ENCODE measurements at regions not wholly inside any gene's neighbourhood (a gene's known extent, or its start where the extent isn't known, plus 50 kb on each side); places are given as distances from the start of the nearest gene placed in this dataset.

DNA sequence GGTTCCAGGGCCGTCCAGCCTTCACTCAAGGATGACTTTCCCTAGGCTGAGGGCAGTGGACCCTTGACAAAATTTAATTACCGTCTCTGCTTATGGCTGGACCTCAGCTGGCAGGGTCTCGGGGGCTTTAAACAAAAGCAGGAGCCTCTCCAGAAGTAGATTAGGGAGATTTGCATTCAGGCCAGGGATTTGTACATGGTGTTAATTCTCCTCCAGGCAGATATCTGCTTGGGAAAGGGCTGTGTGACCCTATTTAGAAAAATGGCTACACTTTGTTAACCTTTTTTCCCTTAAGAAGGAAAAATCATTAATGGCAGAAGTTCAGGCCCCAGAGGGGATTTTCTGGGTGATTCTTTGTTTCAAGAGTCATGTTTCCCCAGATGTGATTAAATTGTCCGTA, 329.1 kb upstream of the C2CD4B start:
- no peak for TF ChIP-seq ZNF274 (IDR thresholded peaks at IDR 0.05; ENCODE audit: low read depth, low read length)
- no peak overlapping the region for H3K4me3 ChIP-seq (ENCODE audit: low read length)

DNA sequence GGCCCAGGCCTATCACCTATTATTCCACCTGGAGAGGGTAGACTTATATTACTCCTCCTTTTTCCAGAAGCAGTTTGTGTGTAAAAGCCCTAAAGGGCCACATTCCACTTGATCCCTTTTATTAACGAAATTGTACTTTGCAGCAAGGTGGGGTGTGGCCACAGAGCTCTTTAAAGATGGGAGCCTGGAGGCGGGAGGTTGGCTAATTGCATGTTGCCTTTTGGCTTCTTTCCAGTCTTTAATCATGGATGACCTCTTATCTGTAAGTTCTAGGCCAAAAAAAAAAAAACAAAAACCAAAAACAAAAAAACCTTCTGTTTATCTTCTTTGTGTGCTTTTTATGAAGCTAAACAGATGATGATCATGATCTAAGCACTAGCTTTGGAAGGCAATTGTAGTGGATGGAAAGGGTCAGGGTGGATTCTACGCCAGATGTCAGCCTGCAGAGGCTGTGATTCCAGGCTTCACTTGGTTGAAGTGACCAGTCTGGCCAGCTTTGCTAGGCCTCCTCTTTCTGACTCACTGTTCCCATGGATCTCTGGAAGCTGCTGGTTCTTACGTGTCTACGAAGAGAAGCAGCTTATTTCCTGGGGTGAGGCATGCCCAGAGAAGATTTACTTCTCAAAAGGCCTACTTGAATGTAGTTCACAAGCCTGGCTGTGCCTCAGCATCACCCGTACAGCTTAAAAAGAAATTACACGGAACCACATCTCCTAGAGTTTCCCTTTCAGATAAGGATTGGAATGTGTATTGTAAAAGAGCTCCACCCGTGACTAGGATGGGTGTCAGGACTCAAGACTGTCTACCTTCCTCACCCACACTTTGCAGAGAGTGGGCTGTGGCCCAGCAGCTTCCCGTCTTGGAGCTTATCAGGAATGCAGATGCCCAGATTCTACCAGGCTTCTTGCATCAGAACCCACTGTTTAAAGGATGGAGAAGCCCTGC, 330.9 kb upstream of the C2CD4B start:
- H3K4me3 ChIP-seq (ENCODE audit: low read length), result no peak overlapping the region
- TF ChIP-seq ZNF274 (IDR thresholded peaks at IDR 0.05; ENCODE audit: low read depth, low read length), result no peak

DNA sequence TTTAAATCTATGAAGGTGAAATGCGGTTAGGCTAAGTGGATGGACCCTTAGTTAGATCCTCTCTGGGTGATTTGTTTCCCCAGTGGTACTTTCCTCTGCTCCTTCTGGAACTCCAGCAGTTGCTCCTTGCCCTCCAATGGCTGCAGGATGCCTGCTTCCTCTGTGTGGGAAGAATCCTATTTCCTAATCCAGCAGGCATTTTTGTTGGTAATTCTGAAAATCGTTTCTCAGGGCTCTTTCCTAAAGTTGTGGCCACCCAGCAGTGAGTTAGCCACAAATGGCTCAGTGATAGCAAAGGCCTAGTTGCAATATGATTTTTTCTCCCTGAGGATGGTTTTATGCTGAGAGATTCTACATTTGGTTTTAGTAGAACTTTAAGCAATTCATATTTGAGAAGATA, 332.3 kb upstream of the C2CD4B start:
- no peak overlapping the region for H3K4me3 ChIP-seq (ENCODE audit: low read length)
- no peak for TF ChIP-seq ZNF274 (IDR thresholded peaks at IDR 0.05; ENCODE audit: low read depth, low read length)

DNA sequence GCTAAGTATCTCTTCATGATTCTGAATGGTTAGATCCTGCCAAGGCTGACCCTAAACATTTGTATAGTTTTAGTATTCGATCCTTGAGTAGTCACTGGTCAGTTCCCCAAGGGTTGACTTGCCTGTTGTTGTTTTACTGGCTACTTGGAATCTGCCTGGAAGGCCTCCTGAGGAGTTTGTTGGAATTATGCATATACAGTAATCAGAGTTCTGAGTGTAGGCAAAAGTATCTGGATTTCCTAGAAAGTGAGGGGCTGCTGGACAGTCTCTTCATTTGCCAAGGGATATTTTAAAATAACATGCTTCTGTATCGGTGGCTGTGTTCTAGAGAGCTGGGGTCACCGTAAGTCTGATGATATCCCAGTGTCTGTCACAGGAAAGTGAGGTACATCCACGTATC, 333.2 kb upstream of the C2CD4B start:
- no peak overlapping the region for H3K4me3 ChIP-seq (ENCODE audit: low read length)
- TF ChIP-seq ZNF274 (IDR thresholded peaks at IDR 0.05; ENCODE audit: low read depth, low read length), result no peak

DNA sequence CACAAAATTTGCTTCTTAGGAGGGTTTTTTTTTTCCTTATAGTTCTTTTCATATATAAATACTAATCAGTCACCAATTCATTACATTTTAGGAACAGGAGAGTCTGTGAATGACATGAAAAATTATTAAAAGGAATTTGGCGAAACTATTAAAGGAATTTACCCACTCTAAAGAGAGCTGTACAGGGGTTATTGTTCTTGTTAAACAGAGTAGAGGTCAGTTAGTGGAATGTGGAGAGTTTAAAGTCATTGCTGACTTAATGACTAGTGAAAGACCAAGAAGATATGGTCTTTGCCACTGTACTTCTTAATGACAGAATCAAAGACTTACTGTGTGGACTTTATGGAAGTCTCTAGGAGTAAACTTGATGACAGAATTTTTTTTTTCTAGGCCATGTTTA, 333.6 kb upstream of the C2CD4B start:
- H3K4me3 ChIP-seq (ENCODE audit: low read length), result no peak overlapping the region
- TF ChIP-seq ZNF274 (IDR thresholded peaks at IDR 0.05; ENCODE audit: low read depth, low read length), result no peak

DNA sequence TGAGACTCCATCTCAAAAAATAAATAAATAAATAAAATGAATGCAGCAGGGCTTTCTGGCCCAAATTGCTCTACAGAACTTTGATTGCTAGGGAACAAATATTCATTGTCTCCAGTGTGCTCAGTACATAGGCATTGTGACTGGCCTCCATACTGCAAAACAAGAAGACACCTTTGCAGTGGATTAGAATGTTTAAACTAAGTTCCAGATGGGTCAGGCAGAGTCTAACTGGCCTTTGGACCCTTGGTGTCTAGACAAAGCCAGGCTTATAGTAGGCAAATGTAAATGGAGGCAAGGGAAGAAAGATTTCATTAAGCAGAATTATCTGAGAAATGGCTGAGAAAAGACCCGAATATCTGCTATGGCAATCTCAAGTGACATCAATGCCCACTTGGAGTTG, 335.2 kb upstream of the C2CD4B start:
- no peak overlapping the region for H3K4me3 ChIP-seq (ENCODE audit: low read length)
- no peak for TF ChIP-seq ZNF274 (IDR thresholded peaks at IDR 0.05; ENCODE audit: low read depth, low read length)

DNA sequence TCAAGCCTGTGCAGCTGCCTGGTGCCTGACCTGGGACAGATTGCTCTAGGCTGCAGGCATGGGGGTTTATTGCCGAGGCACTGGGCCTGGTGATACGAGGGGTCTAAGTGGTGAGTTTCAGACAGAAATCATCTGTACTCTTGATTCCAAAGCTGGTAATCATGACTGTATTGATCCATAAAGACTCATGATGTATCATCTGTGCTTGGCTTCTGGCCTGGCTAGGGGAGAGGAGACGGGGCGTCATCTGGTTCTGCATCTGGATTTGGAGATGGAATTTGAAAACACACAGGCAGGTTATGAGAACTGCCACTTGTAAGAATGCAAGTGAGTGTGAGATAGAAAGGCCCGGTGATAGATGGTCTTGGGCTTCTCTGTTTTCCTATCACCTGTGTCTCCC, 337.4 kb upstream of the C2CD4B start:
- no peak overlapping the region for H3K4me3 ChIP-seq (ENCODE audit: low read length)

DNA sequence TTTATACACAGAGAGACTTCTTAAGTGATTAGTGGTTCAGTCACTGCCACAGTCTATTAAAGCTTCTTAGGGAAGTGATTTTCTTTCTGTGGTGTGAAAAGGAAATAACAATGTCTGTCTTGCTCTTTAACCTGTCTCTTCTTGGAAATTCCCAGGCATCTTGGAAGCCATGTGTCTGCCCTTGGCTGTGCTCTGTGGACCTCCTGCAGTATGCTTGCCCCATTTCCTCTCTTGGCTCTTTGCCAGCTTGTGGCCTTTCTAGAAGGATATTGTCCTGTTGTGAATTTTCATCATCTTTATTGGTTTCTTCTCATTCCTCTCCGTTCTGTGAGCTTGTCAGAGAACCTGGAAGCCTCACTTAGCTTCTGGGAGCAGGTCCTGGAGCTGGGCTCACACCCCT, 338.4 kb upstream of the C2CD4B start:
- no peak for TF ChIP-seq ZNF274 (IDR thresholded peaks at IDR 0.05; ENCODE audit: low read depth, low read length)
- H3K4me3 ChIP-seq (ENCODE audit: low read length), result no peak overlapping the region

More for the DNA sequence above, 337.4 kb upstream of the C2CD4B start:
- no peak for TF ChIP-seq ZNF274 (IDR thresholded peaks at IDR 0.05; ENCODE audit: low read depth, low read length)

DNA sequence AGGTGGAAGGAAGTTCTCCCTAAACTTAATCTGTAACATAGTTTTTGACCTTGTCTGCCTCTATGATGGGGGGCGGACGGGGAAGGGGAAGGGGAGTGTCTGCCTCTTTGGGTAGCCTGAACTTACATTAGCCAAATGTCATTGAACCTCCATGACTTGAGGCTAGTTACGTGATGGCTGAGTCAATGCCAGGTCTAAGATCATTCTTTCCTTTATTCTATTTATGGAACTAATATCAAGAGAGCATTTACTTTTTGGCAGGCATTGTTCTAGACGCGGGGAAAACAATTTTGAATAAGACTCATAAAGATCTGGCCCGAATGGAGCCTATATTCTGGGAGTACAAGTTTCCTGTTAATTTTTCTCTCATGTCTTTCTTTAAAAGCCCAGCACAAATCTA, 340.7 kb upstream of the C2CD4B start:
- no peak overlapping the region for H3K4me3 ChIP-seq (ENCODE audit: low read length)
- no peak for TF ChIP-seq ZNF274 (IDR thresholded peaks at IDR 0.05; ENCODE audit: low read depth, low read length)

DNA sequence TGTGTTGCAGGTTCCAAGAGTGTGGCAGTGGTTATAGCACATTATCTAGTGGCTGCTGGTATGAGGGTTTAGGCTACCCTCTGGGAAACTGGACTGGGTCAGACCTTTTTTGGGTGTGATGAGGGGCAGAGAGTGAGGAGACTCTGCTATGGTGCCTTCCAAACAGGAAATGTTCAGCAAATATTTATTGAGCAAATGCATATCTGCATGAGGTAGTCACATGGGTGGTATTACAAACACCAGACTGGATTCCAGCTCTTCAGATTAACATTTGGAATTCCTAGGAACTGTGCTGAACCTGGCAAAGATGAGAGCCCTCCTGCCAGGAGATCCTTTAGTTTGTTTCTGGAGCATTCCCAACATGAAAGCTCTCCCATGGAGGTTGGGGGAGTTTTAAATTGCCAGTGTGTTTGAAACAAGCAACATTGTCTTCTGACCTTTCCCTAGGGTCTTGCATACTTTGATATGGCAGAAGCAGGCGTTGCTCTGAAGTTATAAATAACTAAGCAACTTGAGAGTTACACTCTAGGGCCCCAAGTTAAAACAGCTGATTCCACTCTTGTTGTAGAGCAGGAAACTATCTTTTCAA, 341.2 kb upstream of the C2CD4B start:
- TF ChIP-seq ZNF274 (IDR thresholded peaks at IDR 0.05; ENCODE audit: low read depth, low read length), result no peak
- no peak overlapping the region for H3K4me3 ChIP-seq (ENCODE audit: low read length)

DNA sequence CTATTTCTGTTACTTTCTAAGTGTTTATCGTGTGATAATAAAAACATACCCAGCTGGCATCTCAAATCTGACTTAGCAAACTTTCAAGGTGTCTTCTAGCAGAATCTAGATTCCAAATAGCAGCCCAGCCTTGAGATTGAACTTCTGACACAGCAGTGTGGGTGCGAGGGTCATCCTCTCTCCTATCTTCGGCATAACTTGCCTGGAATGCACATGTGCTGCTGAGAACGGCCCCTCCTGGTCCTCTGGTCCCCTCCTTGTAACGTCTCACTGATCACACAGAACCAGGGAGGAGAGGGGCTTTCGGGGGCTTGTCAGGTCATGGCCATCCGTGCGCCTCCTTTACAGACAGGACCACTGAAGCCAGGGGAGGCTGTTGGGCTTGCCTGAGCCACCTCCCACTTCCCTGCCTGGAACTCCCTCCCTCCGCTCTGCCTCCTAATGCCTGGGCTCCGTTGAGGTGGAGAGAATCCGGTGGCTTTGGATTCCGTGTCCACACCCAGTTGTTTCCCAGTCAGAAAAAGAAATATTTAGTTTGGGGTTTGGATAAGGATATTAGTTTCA, 344.4 kb upstream of the C2CD4B start:
- no peak overlapping the region for H3K4me3 ChIP-seq (ENCODE audit: low read length)

DNA sequence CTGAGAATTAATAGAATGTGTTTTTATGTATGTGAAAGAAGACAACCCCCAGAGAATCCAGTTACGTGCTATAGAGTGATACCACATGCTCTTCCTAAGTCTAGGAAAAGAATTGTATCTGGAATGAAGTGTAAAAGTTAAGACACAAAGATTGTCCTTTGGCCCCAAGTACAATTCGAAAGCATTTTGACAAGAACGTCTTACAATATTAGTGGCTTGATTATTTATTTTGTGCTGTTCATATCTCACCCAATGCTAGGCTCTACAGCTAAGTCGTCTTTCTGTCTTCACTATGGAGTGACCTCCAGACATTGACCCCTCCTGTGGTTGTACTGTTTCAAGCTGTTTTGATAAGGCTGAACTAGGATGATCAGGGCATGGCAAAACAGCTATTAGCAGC, 345.7 kb upstream of the C2CD4B start:
- TF ChIP-seq ZNF274 (IDR thresholded peaks at IDR 0.05; ENCODE audit: low read depth, low read length), result no peak
- H3K4me3 ChIP-seq (ENCODE audit: low read length), result no peak overlapping the region

More for the DNA sequence above, 344.4 kb upstream of the C2CD4B start:
- TF ChIP-seq ZNF274 (IDR thresholded peaks at IDR 0.05; ENCODE audit: low read depth, low read length), result no peak

DNA sequence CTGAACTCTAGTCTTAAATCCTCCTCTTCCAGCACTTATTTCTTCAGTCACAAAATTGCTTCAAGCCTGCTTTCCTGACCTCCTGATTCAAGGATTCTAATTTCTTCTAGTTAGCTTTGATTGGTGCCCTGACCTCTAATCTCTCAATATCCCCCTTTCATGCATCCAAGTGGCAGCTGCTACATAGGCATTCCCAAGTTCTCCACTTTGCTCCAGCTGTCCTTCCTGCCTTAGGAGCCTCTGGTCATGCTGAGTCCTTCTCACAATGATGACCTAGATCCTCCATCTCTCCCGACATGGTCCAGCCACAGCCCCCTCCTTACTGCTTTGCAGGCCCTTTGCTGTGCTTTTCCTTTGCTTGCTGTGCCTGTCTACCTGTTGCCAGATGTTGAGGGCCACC, 347.8 kb upstream of the C2CD4B start:
- TF ChIP-seq ZNF274 (IDR thresholded peaks at IDR 0.05; ENCODE audit: low read depth, low read length), result no peak
- H3K4me3 ChIP-seq (ENCODE audit: low read length), result no peak overlapping the region

DNA sequence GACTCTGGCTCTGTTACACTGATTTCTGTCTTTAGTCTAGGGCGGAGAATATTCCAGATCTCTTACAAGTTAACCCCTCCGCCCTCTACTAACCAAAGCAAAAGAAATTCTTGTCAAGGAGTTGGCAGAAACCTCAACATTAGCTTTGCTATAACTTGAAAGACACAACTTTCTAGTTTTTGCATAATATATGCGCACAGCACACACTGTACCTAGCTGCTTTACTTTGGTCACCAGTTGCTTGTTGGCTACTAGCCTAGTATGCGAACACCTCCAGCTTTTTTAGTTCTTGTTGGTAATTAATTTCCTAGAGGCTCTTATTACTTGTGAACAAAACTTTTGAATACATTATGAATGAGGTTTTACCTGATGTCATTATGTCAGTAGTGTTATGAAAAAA, 348.8 kb upstream of the C2CD4B start:
- no peak for TF ChIP-seq ZNF274 (IDR thresholded peaks at IDR 0.05; ENCODE audit: low read depth, low read length)
- H3K4me3 ChIP-seq (ENCODE audit: low read length), result no peak overlapping the region
